ENCODE measurements at regions not wholly inside any gene's neighbourhood (a gene's known extent, or its start where the extent isn't known, plus 50 kb on each side); places are given as distances from the start of the nearest gene placed in this dataset.

DNA sequence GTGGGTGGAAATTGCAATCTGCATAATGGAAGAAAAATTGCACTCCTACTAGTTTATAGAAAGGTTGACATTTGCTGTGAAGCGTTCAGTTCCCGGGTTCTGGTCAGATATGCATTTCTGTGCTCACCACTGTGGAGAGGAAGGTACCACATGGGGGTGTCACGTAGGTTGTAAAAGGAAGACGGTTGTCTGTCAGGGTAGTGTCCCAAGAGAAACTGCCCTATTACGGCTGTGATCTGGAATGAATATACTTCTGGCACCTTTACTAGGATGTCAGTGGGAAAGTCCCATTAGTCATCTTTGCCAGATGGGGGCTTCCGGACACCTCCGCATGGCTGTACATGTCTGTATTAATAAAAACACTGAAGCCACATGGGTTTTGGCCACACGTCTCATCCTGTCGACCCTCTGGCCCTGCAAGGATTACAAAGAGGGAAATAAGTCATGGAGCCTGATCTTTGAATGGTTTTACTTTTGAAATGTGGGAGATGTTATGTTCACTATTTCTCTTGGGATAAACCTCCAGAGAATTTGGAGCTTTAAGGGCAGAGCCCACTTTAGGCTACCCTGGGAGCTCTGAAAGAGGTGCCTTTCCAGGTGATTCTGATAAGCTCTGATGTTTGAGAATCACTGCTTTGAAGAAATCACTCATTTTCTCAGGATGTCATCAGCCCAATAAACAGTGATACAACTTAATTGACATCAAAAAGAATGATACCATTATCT is 133.9 kb downstream of the AKAP11 start:
- Histone ChIP-seq H2BK20ac (ENCODE audit: low read length) (no peak overlapping the region), H4K5ac (ENCODE audit: insufficient read length, low read depth, low read length) (no peak overlapping the region), H2BK15ac (ENCODE audit: low read length) (no peak overlapping the region), H3K23me2 (ENCODE audit: low read depth, low read length) (no peaks in the 10 kb centered on the region), H4K91ac (replicated peaks; ENCODE audit: insufficient read length, low read length) (no peak overlapping the region), H4K8ac (ENCODE audit: extremely low read depth, insufficient read depth, low read length) (no peak overlapping the region), H2BK5ac (ENCODE audit: low read depth, low read length) (no peak overlapping the region), H3K56ac (replicated peaks; ENCODE audit: insufficient read length, low read depth, low read length) (no peak overlapping the region), H3K27me3 (replicated peaks in 1 of 4; ENCODE audit: control insufficient read depth in 3 of 4, extremely low read depth in 1 of 4, insufficient read depth in 3 of 4, low read length in 3 of 4) (no peaks in the 10 kb centered on the region), H3K9me3 (ENCODE audit: insufficient read depth in 2 of 2, low read depth in 1 of 2, low read length in 1 of 2) (no peaks in the 10 kb centered on the region; a peak in 1 of 4 replicates), H3K4ac (replicated peaks; ENCODE audit: insufficient read length, low read depth, low read length) (no peak overlapping the region), H3K23ac (ENCODE audit: insufficient read length) (no peak overlapping the region), H3K36me3 (ENCODE audit: control insufficient read depth in 2 of 4, insufficient read depth in 4 of 4, low read length in 3 of 4) (no peaks in the 10 kb centered on the region; a peak in 1 of 8 replicates), H2AFZ (ENCODE audit: low read length) (no peak overlapping the region), H3K4me2 (ENCODE audit: insufficient read depth in 1 of 2, low read depth in 2 of 2, low read length in 2 of 2) (no peak overlapping the region), H3K79me2 (ENCODE audit: control insufficient read depth in 1 of 2, insufficient read depth in 2 of 2, low read length in 2 of 2) (no peaks in the 10 kb centered on the region), H4K20me1 (replicated peaks in 1 of 2; ENCODE audit: control insufficient read depth in 1 of 2, insufficient read depth in 2 of 2, low read length in 2 of 2) (no peaks in the 10 kb centered on the region), H2BK120ac (replicated peaks; ENCODE audit: low read depth, low read length) (no peak overlapping the region), H3K9ac (replicated peaks in 1 of 4; ENCODE audit: extremely low read depth in 1 of 4, low read depth in 3 of 4, low read length in 3 of 4) (no peak overlapping the region), H3K4me1 (replicated peaks in 1 of 4; ENCODE audit: control insufficient read depth in 3 of 4, insufficient read depth in 4 of 4, low read length in 3 of 4) (no peaks in the 10 kb centered on the region), H2BK12ac (ENCODE audit: low read depth, low read length) (no peak overlapping the region), H2AK5ac (ENCODE audit: low read depth, low read length) (no peak overlapping the region), H3K27ac (ENCODE audit: low read depth, low read length) (no peak overlapping the region), H3K14ac (ENCODE audit: insufficient read length) (no peak overlapping the region), H3K4me3 (ENCODE audit: extremely low read depth in 1 of 4, insufficient read depth in 2 of 4, low read depth in 3 of 4, low read length in 4 of 4) (no peak overlapping the region), H3K18ac (ENCODE audit: extremely low read depth, low read length) (no peak overlapping the region), H3K79me1 (ENCODE audit: low read depth, low read length) (no peaks in the 10 kb centered on the region)
- DNase-seq (ENCODE audit: low read depth in 1 of 2, low spot score in 2 of 2), result no peak
- POLR2A ChIA-PET (ENCODE audit: partially characterized antibody), result interaction anchor here (0.5 kb wide), 1 partner anchor 159 kb away, joined by 3 read pairs; no protein-coding TSS in a partner anchor
- CTCF ChIA-PET (ENCODE audit: partially characterized antibody), result no interaction called here
- 92% methylated on average over 9 of the region's 9 CpGs; no CpG with 5 or more reads in 1 of the 2 experiments for WGBS, 2 experiments (ENCODE audit: extremely low coverage in 1 of 2, insufficient coverage in 1 of 2, insufficient read length in 1 of 2, insufficient replicate concordance in 2 of 2, low coverage in 1 of 2, low lambda C conversion rate in 2 of 2, missing lambda C conversion rate in 1 of 2)
- no peak for FAIRE-seq
- no peak for TF ChIP-seq RXRA (IDR thresholded peaks at IDR 0.05; ENCODE audit: insufficient read depth, low read depth, low read length)
- TF ChIP-seq ZNF274 (IDR thresholded peaks at IDR 0.05; ENCODE audit: borderline replicate concordance, extremely low read depth, low read length), result no peak
- TF ChIP-seq BCL11A (IDR thresholded peaks at IDR 0.05; ENCODE audit: low read depth in 2 of 2, low read length in 2 of 2), result no peak
- TF ChIP-seq TEAD4 (IDR thresholded peaks at IDR 0.05; ENCODE audit: low read depth, low read length), result no peak
- TF ChIP-seq CEBPB (IDR thresholded peaks at IDR 0.05; ENCODE audit: low read depth, low read length), result no peak
- no peak for TF ChIP-seq BRCA1 (IDR thresholded peaks at IDR 0.05; ENCODE audit: low read depth, low read length)
- no peak for TF ChIP-seq CBX5 (IDR thresholded peaks at IDR 0.05; ENCODE audit: low read depth, low read length)
- no peak for TF ChIP-seq POLR2A (IDR thresholded peaks at IDR 0.05; ENCODE audit: control extremely low read depth in 1 of 2, low read depth in 2 of 2, low read length in 2 of 2)
- TF ChIP-seq EGR1 (IDR thresholded peaks at IDR 0.05; ENCODE audit: borderline replicate concordance, low read depth, low read length), result no peak
- TF ChIP-seq BACH1 (IDR thresholded peaks at IDR 0.05; ENCODE audit: low read length), result no peak
- TF ChIP-seq SAP30 (IDR thresholded peaks at IDR 0.05; ENCODE audit: insufficient read depth, insufficient replicate concordance, low read length), result no peak
- no peak for TF ChIP-seq SP2 (IDR thresholded peaks at IDR 0.05; ENCODE audit: low read length)
- no peak for TF ChIP-seq NANOG (IDR thresholded peaks at IDR 0.05; ENCODE audit: insufficient read depth, low read depth, low read length, poor library complexity, severe bottlenecking)
- no peak for TF ChIP-seq TBP (IDR thresholded peaks at IDR 0.05; ENCODE audit: low read depth, low read length)
- TF ChIP-seq YY1 (IDR thresholded peaks at IDR 0.05; ENCODE audit: low read depth, low read length), result no peak
- no peak for TF ChIP-seq POU5F1 (IDR thresholded peaks at IDR 0.05; ENCODE audit: low read depth, low read length)

All from H1 (cell line).